GM18858 (cell line): ENCODE measurements at regions not wholly inside any gene's neighbourhood (a gene's known extent, or its start where the extent isn't known, plus 50 kb on each side); places are given as distances from the start of the nearest gene placed in this dataset.
A peak's percentile ranks its signal among the peaks of the same experiment; 100 is the strongest.

ENCODE experiments used
- ATAC-seq: cut with Tn5 transposase; IDR thresholded peaks from one replicate; pipeline ENCODE4 v1.9.1; 2021; ENCODE audit not compliant: unreplicated experiment

GRCh38 chr9:18208166-18209059 lies 265.5 kb upstream of the ADAMTSL1 start:
- no peak for ATAC-seq

GRCh38 chr9:18215626-18216025 lies 258.3 kb upstream of the ADAMTSL1 start:
- no peak for ATAC-seq

GRCh38 chr9:18216376-18216775 lies 257.6 kb upstream of the ADAMTSL1 start:
- ATAC-seq, result no peak

- ATAC-seq, result no peak
These were observed 245.9 kb upstream of the ADAMTSL1 start for GRCh38 chr9:18228101-18228500.

- no peak for ATAC-seq
These were observed 243.8 kb upstream of the ADAMTSL1 start for GRCh38 chr9:18229992-18230676.

GRCh38 chr9:18233311-18233710 lies 240.6 kb upstream of the ADAMTSL1 start:
- no peak for ATAC-seq

GRCh38 chr9:18233776-18234445 lies 240.0 kb upstream of the ADAMTSL1 start:
- no peak for ATAC-seq

GRCh38 chr9:18235181-18235908 lies 238.6 kb upstream of the ADAMTSL1 start:
- ATAC-seq, result no peak

GRCh38 chr9:18236336-18236735 lies 237.6 kb upstream of the ADAMTSL1 start:
- ATAC-seq, result no peak

- ATAC-seq, result no peak
These were observed 236.2 kb upstream of the ADAMTSL1 start for GRCh38 chr9:18237776-18238175.

GRCh38 chr9:18238254-18238653 lies 235.7 kb upstream of the ADAMTSL1 start:
- no peak for ATAC-seq

- no peak for ATAC-seq
These were observed 235.1 kb upstream of the ADAMTSL1 start for GRCh38 chr9:18238752-18239447.

GRCh38 chr9:18240213-18240612 lies 233.7 kb upstream of the ADAMTSL1 start:
- no peak for ATAC-seq

- ATAC-seq, result no peak
These were observed 228.0 kb upstream of the ADAMTSL1 start for GRCh38 chr9:18245911-18246310.

- ATAC-seq, result no peak
These were observed 223.9 kb upstream of the ADAMTSL1 start for GRCh38 chr9:18250053-18250452.

GRCh38 chr9:18253950-18254349 lies 220.0 kb upstream of the ADAMTSL1 start:
- ATAC-seq, result no peak

- ATAC-seq, result peak; percentile 95
These were observed 218.8 kb upstream of the ADAMTSL1 start for GRCh38 chr9:18255158-18255629.

GRCh38 chr9:18255747-18256146 lies 218.2 kb upstream of the ADAMTSL1 start:
- ATAC-seq, result no peak

- ATAC-seq, result no peak
These were observed 217.4 kb upstream of the ADAMTSL1 start for GRCh38 chr9:18256568-18256967.

- ATAC-seq, result no peak
These were observed 213.4 kb upstream of the ADAMTSL1 start for GRCh38 chr9:18260521-18260920.
